HG02763 (cell line): ENCODE measurements at regions not wholly inside any gene's neighbourhood (a gene's known extent, or its start where the extent isn't known, plus 50 kb on each side); places are given as distances from the start of the nearest gene placed in this dataset.

Source experiments
- ATAC-seq: cut with Tn5 transposase; IDR thresholded peaks from one replicate; pipeline ENCODE4 v1.9.1; 2021; ENCODE audit warnings: mild to moderate bottlenecking, moderate library complexity; ENCODE audit not compliant: unreplicated experiment

- no peak for ATAC-seq
Measured at GRCh38 chr1:63112155-63112900, 210.0 kb upstream of the FOXD3 start.

GRCh38 chr1:63115527-63115926 is 206.8 kb upstream of the FOXD3 start:
- ATAC-seq: no peak

GRCh38 chr1:63116016-63116415 is 206.4 kb upstream of the FOXD3 start:
- no peak for ATAC-seq

GRCh38 chr1:63119575-63120155 is 202.7 kb upstream of the FOXD3 start:
- ATAC-seq: no peak

GRCh38 chr1:63122079-63122478 is 200.3 kb upstream of the FOXD3 start:
- ATAC-seq: no peak

GRCh38 chr1:63124666-63125191 is 197.6 kb upstream of the FOXD3 start:
- peak; percentile 74 for ATAC-seq

- ATAC-seq: no peak
Measured at GRCh38 chr1:63126104-63126503, 196.3 kb upstream of the FOXD3 start.

- ATAC-seq: no peak
Measured at GRCh38 chr1:63127376-63127775, 195.0 kb upstream of the FOXD3 start.

- no peak for ATAC-seq
Measured at GRCh38 chr1:63128556-63128955, 193.8 kb upstream of the FOXD3 start.

- ATAC-seq: no peak
Measured at GRCh38 chr1:63129184-63129583, 193.2 kb upstream of the FOXD3 start.

- ATAC-seq: no peak
Measured at GRCh38 chr1:63129855-63130254, 192.5 kb upstream of the FOXD3 start.

- ATAC-seq: no peak
Measured at GRCh38 chr1:63134501-63135173, 187.7 kb upstream of the FOXD3 start.

- no peak for ATAC-seq
Measured at GRCh38 chr1:63135174-63135512, 187.2 kb upstream of the FOXD3 start.

- no peak for ATAC-seq
Measured at GRCh38 chr1:63135801-63136200, 186.6 kb upstream of the FOXD3 start.

- ATAC-seq: no peak
Measured at GRCh38 chr1:63142001-63142400, 180.4 kb upstream of the FOXD3 start.

- ATAC-seq: no peak
Measured at GRCh38 chr1:63143482-63143881, 178.9 kb upstream of the FOXD3 start.

GRCh38 chr1:63147783-63148182 is 174.6 kb upstream of the FOXD3 start:
- no peak for ATAC-seq

GRCh38 chr1:63148825-63149645 is 173.3 kb upstream of the FOXD3 start:
- ATAC-seq: peak; percentile 63

- no peak for ATAC-seq
Measured at GRCh38 chr1:63152572-63152971, 169.8 kb upstream of the FOXD3 start.

GRCh38 chr1:63155437-63155836 is 166.9 kb upstream of the FOXD3 start:
- ATAC-seq: no peak

GRCh38 chr1:63157085-63157484 is 165.3 kb upstream of the FOXD3 start:
- no peak for ATAC-seq
